ENCODE measurements at regions not wholly inside any gene's neighbourhood (a gene's known extent, or its start where the extent isn't known, plus 50 kb on each side); places are given as distances from the start of the nearest gene placed in this dataset.

DNA sequence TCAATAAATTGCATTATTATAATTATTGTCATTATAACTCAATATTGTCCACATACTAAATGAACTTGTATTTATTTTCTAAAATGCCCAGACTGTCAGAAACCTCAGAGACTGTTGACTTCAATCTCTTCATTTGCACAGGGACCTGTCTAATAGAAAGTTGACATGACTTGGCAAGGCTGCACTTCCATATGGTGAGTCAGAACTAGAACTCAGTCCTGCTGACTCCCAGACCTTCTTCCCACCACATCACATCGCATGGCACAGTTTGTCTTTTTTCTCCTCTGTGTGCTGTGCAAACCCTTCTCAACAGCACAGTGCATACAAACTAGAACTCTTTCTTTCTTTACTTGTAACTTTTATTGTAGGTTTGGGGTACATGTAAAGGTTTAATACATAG is 215.1 kb upstream of the BLID start:
- TF ChIP-seq, protein P1, sequence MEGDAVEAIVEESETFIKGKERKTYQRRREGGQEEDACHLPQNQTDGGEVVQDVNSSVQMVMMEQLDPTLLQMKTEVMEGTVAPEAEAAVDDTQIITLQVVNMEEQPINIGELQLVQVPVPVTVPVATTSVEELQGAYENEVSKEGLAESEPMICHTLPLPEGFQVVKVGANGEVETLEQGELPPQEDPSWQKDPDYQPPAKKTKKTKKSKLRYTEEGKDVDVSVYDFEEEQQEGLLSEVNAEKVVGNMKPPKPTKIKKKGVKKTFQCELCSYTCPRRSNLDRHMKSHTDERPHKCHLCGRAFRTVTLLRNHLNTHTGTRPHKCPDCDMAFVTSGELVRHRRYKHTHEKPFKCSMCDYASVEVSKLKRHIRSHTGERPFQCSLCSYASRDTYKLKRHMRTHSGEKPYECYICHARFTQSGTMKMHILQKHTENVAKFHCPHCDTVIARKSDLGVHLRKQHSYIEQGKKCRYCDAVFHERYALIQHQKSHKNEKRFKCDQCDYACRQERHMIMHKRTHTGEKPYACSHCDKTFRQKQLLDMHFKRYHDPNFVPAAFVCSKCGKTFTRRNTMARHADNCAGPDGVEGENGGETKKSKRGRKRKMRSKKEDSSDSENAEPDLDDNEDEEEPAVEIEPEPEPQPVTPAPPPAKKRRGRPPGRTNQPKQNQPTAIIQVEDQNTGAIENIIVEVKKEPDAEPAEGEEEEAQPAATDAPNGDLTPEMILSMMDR (IDR thresholded peaks at IDR 0.05): no peak
- TF ChIP-seq POLR2A (IDR thresholded peaks at IDR 0.05): no peak
